Liver (tissue), 8 donors: ENCODE measurements at regions not wholly inside any gene's neighbourhood (a gene's known extent, or its start where the extent isn't known, plus 50 kb on each side); places are given as distances from the start of the nearest gene placed in this dataset.

Experiments
- DNase-seq: peaks from one replicate; pipeline ENCODE4 v3.0.0-alpha.2; 2017; ENCODE audit warnings: low spot score
- H3K27ac ChIP-seq, 2 donors: one replicate each; pipeline ENCODE4 v1.7.0; 2013; ENCODE audit warnings: inconsistent platforms in 2 of 2, low read length in 2 of 2, control low read depth in 1 of 2, low read depth in 1 of 2, mild to moderate bottlenecking in 1 of 2
- H3K27me3 ChIP-seq, 4 donors: one replicate each; pipeline versions ENCODE4 v1.6.1 to v1.7.0; 2013; ENCODE audit warnings: low read length in 3 of 4, inconsistent platforms in 1 of 4, mild to moderate bottlenecking in 1 of 4, moderate library complexity in 1 of 4; ENCODE audit not compliant: control insufficient read depth in 4 of 4, insufficient read depth in 4 of 4
- H3K36me3 ChIP-seq, 4 donors: one replicate each; pipeline versions ENCODE4 v1.6.1 to v1.7.0; 2013; ENCODE audit warnings: low read length in 3 of 4, mild to moderate bottlenecking in 3 of 4, low read depth in 1 of 4, moderate library complexity in 1 of 4; ENCODE audit not compliant: control insufficient read depth in 4 of 4, insufficient read depth in 3 of 4
- H3K4me1 ChIP-seq, 4 donors: one replicate each; pipeline versions ENCODE4 v1.6.1 to v1.7.0; 2013; ENCODE audit warnings: low read length in 3 of 4, mild to moderate bottlenecking in 3 of 4, moderate library complexity in 1 of 4; ENCODE audit not compliant: control insufficient read depth in 4 of 4, insufficient read depth in 4 of 4
- H3K4me3 ChIP-seq, 3 donors: one replicate each; pipeline versions ENCODE4 v1.6.1 to v1.7.0; 2013; ENCODE audit warnings: low read length in 3 of 3, control low read depth in 1 of 3, low read depth in 1 of 3, mild to moderate bottlenecking in 1 of 3
- H3K9ac ChIP-seq, 2 donors: one replicate each; pipeline ENCODE4 v1.7.0; 2013; ENCODE audit warnings: low read length in 2 of 2, mild to moderate bottlenecking in 2 of 2, moderate library complexity in 2 of 2, control low read depth in 1 of 2, low read depth in 1 of 2
- H3K9me3 ChIP-seq, 4 donors: one replicate each; pipeline versions ENCODE4 v1.6.1 to v1.7.0; 2013; ENCODE audit warnings: low read length in 3 of 4; ENCODE audit not compliant: control insufficient read depth in 4 of 4
- ATF3 ChIP-seq: IDR thresholded peaks from 2 replicates; pipeline ENCODE4 v1.6.1; 2016; ENCODE audit warnings: antibody characterized with exemption
- EGR1 ChIP-seq, 2 donors: IDR thresholded peaks; 2 replicates each; pipeline ENCODE4 v1.6.1; 2016 to 2018; ENCODE audit warnings: antibody characterized with exemption in 2 of 2, low read depth in 2 of 2
- FOXA1 ChIP-seq: IDR thresholded peaks from 2 replicates; pipeline ENCODE4 v1.6.1; 2016; ENCODE audit warnings: antibody characterized with exemption
- FOXA2 ChIP-seq: IDR thresholded peaks from 2 replicates; pipeline ENCODE4 v1.6.1; 2016; ENCODE audit warnings: antibody characterized with exemption
- GABPA ChIP-seq, 2 donors: IDR thresholded peaks in 1 of 2; conservative IDR thresholded peaks in 1 of 2; 2 replicates each; pipeline ENCODE4 v1.6.1; 2016; ENCODE audit warnings: antibody characterized with exemption in 2 of 2, mild to moderate bottlenecking in 1 of 2, moderate library complexity in 1 of 2
- HNF4A ChIP-seq, 2 donors: conservative IDR thresholded peaks; 2 replicates each; pipeline ENCODE4 v1.6.1; 2016; ENCODE audit warnings: antibody characterized with exemption in 2 of 2, mild to moderate bottlenecking in 2 of 2
- HNF4G ChIP-seq: IDR thresholded peaks from 2 replicates; pipeline ENCODE4 v1.6.1; 2016; ENCODE audit warnings: antibody characterized with exemption
- JUND ChIP-seq, 2 donors: IDR thresholded peaks; 2 replicates each; pipeline ENCODE4 v1.6.1; 2016; ENCODE audit warnings: antibody characterized with exemption in 2 of 2
- NR2F2 ChIP-seq: IDR thresholded peaks from 2 replicates; pipeline ENCODE4 v1.6.1; 2016; ENCODE audit warnings: antibody characterized with exemption
- RAD21 ChIP-seq, 2 donors: IDR thresholded peaks; 2 replicates each; pipeline ENCODE4 v1.6.1; 2016; ENCODE audit warnings: antibody characterized with exemption in 2 of 2, mild to moderate bottlenecking in 2 of 2
- REST ChIP-seq: IDR thresholded peaks from 2 replicates; pipeline ENCODE4 v1.6.1; 2016; ENCODE audit warnings: antibody characterized with exemption, mild to moderate bottlenecking
- SP1 ChIP-seq: IDR thresholded peaks from 2 replicates; pipeline ENCODE4 v1.6.1; 2018; ENCODE audit warnings: antibody characterized with exemption, mild to moderate bottlenecking
- TAF1 ChIP-seq: conservative IDR thresholded peaks from 2 replicates; pipeline ENCODE4 v1.6.1; 2016; ENCODE audit warnings: antibody characterized with exemption, mild to moderate bottlenecking
- WGBS: extraction: QIAGEN DNeasy Blood & Tissue Kit; methylation state at CpG from one replicate; pipeline ENCODE4 v1.1.7; 2013; 5-methylcytosine and 5-hydroxymethylcytosine counted together
- TF ChIP-seq, protein P1 (sequence below): IDR thresholded peaks from 2 replicates; pipeline ENCODE4 v1.6.1; 2016; ENCODE audit warnings: antibody characterized with exemption
- TF ChIP-seq, protein P2 (sequence below): fragments of 150-350 bp; IDR thresholded peaks from 2 replicates; pipeline ENCODE4 v1.5.1; 2017; ENCODE audit warnings: improper control_type of control experiment, low read depth, low read length; ENCODE audit not compliant: missing input control
- TF ChIP-seq, protein P3 (sequence below): IDR thresholded peaks from 2 replicates; pipeline ENCODE4 v1.6.1; 2016; ENCODE audit warnings: antibody characterized with exemption
- donor health status: healthy.
- donor health status: healthy.
- donor health status: healthy.
- donor health status: healthy.
- donor health status: healthy.

DNA sequence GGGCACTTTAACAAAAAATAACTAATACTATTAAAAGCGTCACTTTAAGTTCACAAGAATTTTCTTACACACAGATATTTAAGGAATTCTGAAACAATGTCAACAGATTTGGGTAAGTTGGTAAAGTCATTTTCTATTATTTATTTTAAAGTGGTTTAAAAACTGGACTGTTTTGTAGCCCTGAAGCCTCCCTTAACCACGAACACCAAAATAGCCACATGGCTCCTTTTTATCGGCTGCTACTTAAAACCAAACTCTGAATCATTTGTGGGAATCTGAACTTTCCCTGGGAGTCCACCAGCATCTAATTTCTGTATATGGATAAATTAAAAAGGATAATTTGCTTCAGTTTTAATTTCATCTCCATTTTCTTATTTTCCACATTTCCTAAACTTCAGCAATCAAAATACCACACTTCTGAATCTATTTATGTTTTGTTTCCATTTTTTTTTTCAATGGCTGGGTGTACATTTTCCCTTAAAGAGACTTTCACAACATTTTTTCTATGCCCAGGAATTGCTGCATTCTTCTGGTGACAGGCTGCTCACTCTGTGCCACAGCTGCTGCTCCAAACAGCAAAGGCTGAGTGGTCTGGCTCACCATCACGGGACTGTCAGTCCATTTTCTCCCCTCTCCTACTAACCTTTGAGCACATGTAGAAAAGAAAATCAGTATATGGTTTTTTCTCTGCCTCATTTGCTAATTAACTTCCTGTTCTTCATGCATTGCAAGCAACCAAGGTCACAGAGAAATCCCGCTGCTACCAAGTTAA is 255.5 kb upstream of the KCNJ16 start:
- Histone ChIP-seq H3K36me3 (no peaks in the 10 kb centered on the region), H3K4me3 (no peak overlapping the region), H3K27me3 (peaks cover 0 to 7% (median 0%) of the 10 kb centered on the region in 4 donors), H3K9ac (no peak overlapping the region), H3K27ac (no peak overlapping the region), H3K4me1 (no peaks in the 10 kb centered on the region), H3K9me3 (peaks cover 0 to 7% (median 1%) of the 10 kb centered on the region in 4 donors)
- 82% methylated on average over 5 of the region's 5 CpGs for WGBS
- DNase-seq = no peak
- TF ChIP-seq TAF1 (no peak), EGR1 (IDR thresholded peaks at IDR 0.05; ENCODE audit: low read depth in 2 of 2) (no peak)

DNA sequence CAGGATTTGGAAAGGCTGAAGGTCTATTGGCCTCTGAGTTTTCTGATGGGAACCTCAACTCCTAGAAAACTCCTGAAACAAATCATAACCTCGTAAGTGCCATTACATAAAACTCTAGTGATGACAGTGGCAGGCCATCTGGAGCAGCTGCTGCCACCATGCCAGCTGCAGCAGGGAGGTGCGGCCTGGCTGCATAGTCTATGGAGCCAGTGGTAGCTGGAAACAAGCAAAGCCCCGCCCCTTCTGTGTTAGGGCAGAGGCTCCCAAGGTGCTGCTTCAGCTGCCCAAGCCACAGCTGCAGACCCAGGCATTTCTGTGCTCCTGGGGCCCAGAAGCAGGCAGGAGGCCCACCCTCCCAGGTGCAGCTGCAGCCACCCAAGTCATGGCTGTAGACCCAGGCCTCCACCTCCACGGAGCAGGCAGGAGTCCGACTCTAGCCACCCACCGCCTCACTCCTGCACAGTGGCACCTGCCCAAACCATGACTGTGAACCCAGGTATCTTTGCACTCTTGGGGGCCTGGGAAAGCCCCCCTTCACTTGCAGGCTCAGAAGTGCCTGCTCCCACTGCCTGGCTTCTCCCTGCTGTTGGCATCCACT is 254.1 kb upstream of the KCNJ16 start:
- H3K9ac ChIP-seq = no peak overlapping the region
- H3K36me3 ChIP-seq = no peaks in the 10 kb centered on the region
- TF ChIP-seq GABPA (IDR thresholded peaks at IDR 0.05 in 1 of 2, conservative IDR thresholded peaks at IDR 0.05 in 1 of 2) (no peak), JUND (IDR thresholded peaks at IDR 0.05) (no peak)
- peaks cover 0 to 10% (median 2%) of the 10 kb centered on the region in 4 donors for H3K9me3 ChIP-seq
- DNase-seq = no peak
- H3K27me3 ChIP-seq = peaks cover 0 to 7% (median 0%) of the 10 kb centered on the region in 4 donors
- WGBS = 94% methylated on average over 6 of the region's 6 CpGs
- H3K27ac ChIP-seq = no peak overlapping the region
- H3K4me3 ChIP-seq = no peak overlapping the region
- H3K4me1 ChIP-seq = no peaks in the 10 kb centered on the region

- H3K4me1 ChIP-seq = no peaks in the 10 kb centered on the region
- H3K27me3 ChIP-seq = peaks cover 0 to 7% (median 0%) of the 10 kb centered on the region in 4 donors
- no peak for TF ChIP-seq FOXA1
- TF ChIP-seq REST = no peak
- no peak for TF ChIP-seq RAD21 (IDR thresholded peaks at IDR 0.05)
- TF ChIP-seq FOXA2 = no peak
- no peak for TF ChIP-seq TAF1
- TF ChIP-seq, protein P1, sequence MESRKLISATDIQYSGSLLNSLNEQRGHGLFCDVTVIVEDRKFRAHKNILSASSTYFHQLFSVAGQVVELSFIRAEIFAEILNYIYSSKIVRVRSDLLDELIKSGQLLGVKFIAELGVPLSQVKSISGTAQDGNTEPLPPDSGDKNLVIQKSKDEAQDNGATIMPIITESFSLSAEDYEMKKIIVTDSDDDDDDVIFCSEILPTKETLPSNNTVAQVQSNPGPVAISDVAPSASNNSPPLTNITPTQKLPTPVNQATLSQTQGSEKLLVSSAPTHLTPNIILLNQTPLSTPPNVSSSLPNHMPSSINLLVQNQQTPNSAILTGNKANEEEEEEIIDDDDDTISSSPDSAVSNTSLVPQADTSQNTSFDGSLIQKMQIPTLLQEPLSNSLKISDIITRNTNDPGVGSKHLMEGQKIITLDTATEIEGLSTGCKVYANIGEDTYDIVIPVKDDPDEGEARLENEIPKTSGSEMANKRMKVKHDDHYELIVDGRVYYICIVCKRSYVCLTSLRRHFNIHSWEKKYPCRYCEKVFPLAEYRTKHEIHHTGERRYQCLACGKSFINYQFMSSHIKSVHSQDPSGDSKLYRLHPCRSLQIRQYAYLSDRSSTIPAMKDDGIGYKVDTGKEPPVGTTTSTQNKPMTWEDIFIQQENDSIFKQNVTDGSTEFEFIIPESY = no peak
- TF ChIP-seq, protein P2, sequence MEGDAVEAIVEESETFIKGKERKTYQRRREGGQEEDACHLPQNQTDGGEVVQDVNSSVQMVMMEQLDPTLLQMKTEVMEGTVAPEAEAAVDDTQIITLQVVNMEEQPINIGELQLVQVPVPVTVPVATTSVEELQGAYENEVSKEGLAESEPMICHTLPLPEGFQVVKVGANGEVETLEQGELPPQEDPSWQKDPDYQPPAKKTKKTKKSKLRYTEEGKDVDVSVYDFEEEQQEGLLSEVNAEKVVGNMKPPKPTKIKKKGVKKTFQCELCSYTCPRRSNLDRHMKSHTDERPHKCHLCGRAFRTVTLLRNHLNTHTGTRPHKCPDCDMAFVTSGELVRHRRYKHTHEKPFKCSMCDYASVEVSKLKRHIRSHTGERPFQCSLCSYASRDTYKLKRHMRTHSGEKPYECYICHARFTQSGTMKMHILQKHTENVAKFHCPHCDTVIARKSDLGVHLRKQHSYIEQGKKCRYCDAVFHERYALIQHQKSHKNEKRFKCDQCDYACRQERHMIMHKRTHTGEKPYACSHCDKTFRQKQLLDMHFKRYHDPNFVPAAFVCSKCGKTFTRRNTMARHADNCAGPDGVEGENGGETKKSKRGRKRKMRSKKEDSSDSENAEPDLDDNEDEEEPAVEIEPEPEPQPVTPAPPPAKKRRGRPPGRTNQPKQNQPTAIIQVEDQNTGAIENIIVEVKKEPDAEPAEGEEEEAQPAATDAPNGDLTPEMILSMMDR = no peak
- TF ChIP-seq, protein P3, sequence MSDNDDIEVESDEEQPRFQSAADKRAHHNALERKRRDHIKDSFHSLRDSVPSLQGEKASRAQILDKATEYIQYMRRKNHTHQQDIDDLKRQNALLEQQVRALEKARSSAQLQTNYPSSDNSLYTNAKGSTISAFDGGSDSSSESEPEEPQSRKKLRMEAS = no peak
- TF ChIP-seq ATF3 = no peak
- TF ChIP-seq SP1 = no peak
- no peak for TF ChIP-seq HNF4A (conservative IDR thresholded peaks at IDR 0.05)
- no peak for TF ChIP-seq GABPA (IDR thresholded peaks at IDR 0.05 in 1 of 2, conservative IDR thresholded peaks at IDR 0.05 in 1 of 2)
- TF ChIP-seq NR2F2 = no peak
- TF ChIP-seq HNF4G = no peak
- TF ChIP-seq JUND (IDR thresholded peaks at IDR 0.05) = no peak
- no peak overlapping the region for H3K4me3 ChIP-seq
- no peak overlapping the region for H3K9ac ChIP-seq
- H3K9me3 ChIP-seq = peaks cover 0 to 10% (median 2%) of the 10 kb centered on the region in 4 donors
- no peak overlapping the region for H3K27ac ChIP-seq
- 85% methylated on average over 8 of the region's 8 CpGs for WGBS
- H3K36me3 ChIP-seq = no peaks in the 10 kb centered on the region
- DNase-seq = no peak
Observed at GRCh38 chr17:69822314-69822875, 252.6 kb upstream of the KCNJ16 start.
